ENCODE measurements at regions not wholly inside any gene's neighbourhood (a gene's known extent, or its start where the extent isn't known, plus 50 kb on each side); places are given as distances from the start of the nearest gene placed in this dataset.

GRCh38 chr10:114764656-114765055 lies 56.9 kb upstream of the FHIP2A start:
- Histone ChIP-seq H2AFZ (ENCODE audit: low read length) (no peak overlapping the region), H3K9me3 (ENCODE audit: low read length) (no peaks in the 10 kb centered on the region), H3K9me2 (ENCODE audit: insufficient read depth, low read length) (no peaks in the 10 kb centered on the region), H3K27ac (ENCODE audit: low read depth, low read length, poor library complexity, severe bottlenecking) (no peak overlapping the region), H3K79me2 (ENCODE audit: insufficient read depth, low read depth, low read length) (no peaks in the 10 kb centered on the region), H3K36me3 (ENCODE audit: insufficient read depth, low read length) (no peaks in the 10 kb centered on the region), H3K4me1 (ENCODE audit: insufficient read depth, low read length, poor library complexity, severe bottlenecking) (no peaks in the 10 kb centered on the region), H3K4me3 (ENCODE audit: low read depth, low read length, poor library complexity, severe bottlenecking) (no peak overlapping the region), H4K20me1 (ENCODE audit: insufficient read depth, low read length) (no peaks in the 10 kb centered on the region), H3K4me2 (ENCODE audit: low read length) (no peak overlapping the region)
- intact Hi-C loops (cut with micrococcal nuclease; ENCODE audit: unreplicated experiment) = no loop called here
- no peak for DNase-seq (ENCODE audit: low spot score)
- TF ChIP-seq EZH2phosphoT487 (IDR thresholded peaks at IDR 0.05; ENCODE audit: borderline replicate concordance, low read depth, low read length) (no peak), CTCF (conservative IDR thresholded peaks at IDR 0.05; ENCODE audit: low read length) (no peak)
- BruUV-seq (replicated peaks) = no TSS peak
- CTCF ChIA-PET (ENCODE audit: unreplicated experiment) = no interaction called here
- POLR2A ChIA-PET = no interaction called here

GRCh38 chr10:114766470-114766869 lies 55.1 kb upstream of the FHIP2A start:
- BruUV-seq (replicated peaks) = no TSS peak
- no peaks in the 10 kb centered on the region for H4K20me1 ChIP-seq (ENCODE audit: insufficient read depth, low read length)
- intact Hi-C loops (cut with micrococcal nuclease; ENCODE audit: unreplicated experiment) = no loop called here
- H3K79me2 ChIP-seq (ENCODE audit: insufficient read depth, low read depth, low read length) = no peaks in the 10 kb centered on the region
- no peak overlapping the region for H3K27ac ChIP-seq (ENCODE audit: low read depth, low read length, poor library complexity, severe bottlenecking)
- H3K4me2 ChIP-seq (ENCODE audit: low read length) = no peak overlapping the region
- no peaks in the 10 kb centered on the region for H3K4me1 ChIP-seq (ENCODE audit: insufficient read depth, low read length, poor library complexity, severe bottlenecking)
- H3K4me3 ChIP-seq (ENCODE audit: low read depth, low read length, poor library complexity, severe bottlenecking) = no peak overlapping the region
- TF ChIP-seq CTCF (conservative IDR thresholded peaks at IDR 0.05; ENCODE audit: low read length) (no peak), EZH2phosphoT487 (IDR thresholded peaks at IDR 0.05; ENCODE audit: borderline replicate concordance, low read depth, low read length) (no peak)
- ChIA-PET POLR2A (no interaction called here), CTCF (ENCODE audit: unreplicated experiment) (no interaction called here)
- DNase-seq (ENCODE audit: low spot score) = no peak
- H2AFZ ChIP-seq (ENCODE audit: low read length) = no peak overlapping the region
- no peaks in the 10 kb centered on the region for H3K36me3 ChIP-seq (ENCODE audit: insufficient read depth, low read length)
- no peaks in the 10 kb centered on the region for H3K9me3 ChIP-seq (ENCODE audit: low read length)
- no peaks in the 10 kb centered on the region for H3K9me2 ChIP-seq (ENCODE audit: insufficient read depth, low read length)

GRCh38 chr10:114767101-114767985 lies 54.2 kb upstream of the FHIP2A start:
- Histone ChIP-seq H3K79me2 (ENCODE audit: insufficient read depth, low read depth, low read length) (no peaks in the 10 kb centered on the region), H3K4me2 (ENCODE audit: low read length) (0 out of 2 replicates have a peak overlapping the region, but pooled peaks have one; percentile 16)
- POLR2A ChIA-PET = interaction anchor here (0.7 kb wide), 1 partner anchor 70 kb away, joined by 3 read pairs; no protein-coding TSS in a partner anchor

More at GRCh38 chr10:114767101-114767985, 54.2 kb upstream of the FHIP2A start:
- H3K4me3 ChIP-seq (ENCODE audit: low read depth, low read length, poor library complexity, severe bottlenecking) = no peak overlapping the region
- no peaks in the 10 kb centered on the region for H3K9me2 ChIP-seq (ENCODE audit: insufficient read depth, low read length)
- no peaks in the 10 kb centered on the region for H3K9me3 ChIP-seq (ENCODE audit: low read length)
- BruUV-seq (replicated peaks) = no TSS peak
- intact Hi-C loops (cut with micrococcal nuclease; ENCODE audit: unreplicated experiment) = no loop called here
- H3K4me1 ChIP-seq (ENCODE audit: insufficient read depth, low read length, poor library complexity, severe bottlenecking) = no peaks in the 10 kb centered on the region
- TF ChIP-seq EZH2phosphoT487 (IDR thresholded peaks at IDR 0.05; ENCODE audit: borderline replicate concordance, low read depth, low read length) = no peak
- no peak for TF ChIP-seq CTCF (conservative IDR thresholded peaks at IDR 0.05; ENCODE audit: low read length)
- H2AFZ ChIP-seq (ENCODE audit: low read length) = no peak overlapping the region
- no peak for DNase-seq (ENCODE audit: low spot score)
- no peaks in the 10 kb centered on the region for H4K20me1 ChIP-seq (ENCODE audit: insufficient read depth, low read length)
- H3K36me3 ChIP-seq (ENCODE audit: insufficient read depth, low read length) = no peaks in the 10 kb centered on the region
- CTCF ChIA-PET (ENCODE audit: unreplicated experiment) = no interaction called here
- H3K27ac ChIP-seq (ENCODE audit: low read depth, low read length, poor library complexity, severe bottlenecking) = no peak overlapping the region
